KG1 (cell line): ENCODE measurements at regions not wholly inside any gene's neighbourhood (a gene's known extent, or its start where the extent isn't known, plus 50 kb on each side); places are given as distances from the start of the nearest gene placed in this dataset.
A peak's percentile ranks its signal among the peaks of the same experiment; 100 is the strongest.
"Not testable (repeated sequence)": the region's sequence is repeated elsewhere in the genome, so short reads cannot be mapped to it uniquely, and the experiment has no call there.

Experiments
- DNase-seq: peaks from one replicate; lab custom pipeline; 2025; lab: John Stamatoyannopoulos, UW

DNA sequence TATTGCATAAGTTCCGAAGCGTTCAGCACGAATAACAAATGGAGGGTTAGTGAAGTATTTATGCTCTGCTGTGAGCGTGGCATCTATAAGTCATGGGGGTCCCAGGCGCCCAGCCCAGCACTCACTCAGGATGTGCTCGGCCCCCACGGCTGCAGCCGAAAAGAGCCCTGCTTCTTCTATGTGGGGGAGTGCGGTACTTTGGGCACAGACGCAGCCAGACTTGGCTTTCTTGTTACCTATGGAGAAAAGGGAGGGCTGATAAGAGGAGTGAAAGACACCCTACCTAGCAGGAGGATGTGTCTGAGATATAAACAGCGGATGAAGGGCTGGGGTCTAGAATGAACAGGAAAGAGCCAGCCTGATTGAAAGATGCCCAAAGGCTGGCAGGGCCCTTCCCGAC, 51.4 kb downstream of the MRPL36 start:
- DNase-seq = no peak

DNA sequence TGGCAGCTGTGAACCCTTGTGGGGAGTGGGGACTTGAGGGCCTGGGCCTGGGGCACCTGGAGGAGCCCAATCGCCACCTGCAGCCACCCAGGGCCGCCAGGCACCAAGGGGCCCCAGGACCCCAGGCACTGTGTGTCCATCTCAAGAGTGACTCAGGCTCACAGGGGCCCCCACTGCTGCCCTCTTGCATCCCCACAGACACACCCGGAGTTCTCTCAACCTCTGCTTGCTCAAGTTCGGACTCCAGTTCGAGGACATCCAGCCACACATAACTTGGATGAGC, 51.9 kb downstream of the MRPL36 start:
- DNase-seq = no peak

DNA sequence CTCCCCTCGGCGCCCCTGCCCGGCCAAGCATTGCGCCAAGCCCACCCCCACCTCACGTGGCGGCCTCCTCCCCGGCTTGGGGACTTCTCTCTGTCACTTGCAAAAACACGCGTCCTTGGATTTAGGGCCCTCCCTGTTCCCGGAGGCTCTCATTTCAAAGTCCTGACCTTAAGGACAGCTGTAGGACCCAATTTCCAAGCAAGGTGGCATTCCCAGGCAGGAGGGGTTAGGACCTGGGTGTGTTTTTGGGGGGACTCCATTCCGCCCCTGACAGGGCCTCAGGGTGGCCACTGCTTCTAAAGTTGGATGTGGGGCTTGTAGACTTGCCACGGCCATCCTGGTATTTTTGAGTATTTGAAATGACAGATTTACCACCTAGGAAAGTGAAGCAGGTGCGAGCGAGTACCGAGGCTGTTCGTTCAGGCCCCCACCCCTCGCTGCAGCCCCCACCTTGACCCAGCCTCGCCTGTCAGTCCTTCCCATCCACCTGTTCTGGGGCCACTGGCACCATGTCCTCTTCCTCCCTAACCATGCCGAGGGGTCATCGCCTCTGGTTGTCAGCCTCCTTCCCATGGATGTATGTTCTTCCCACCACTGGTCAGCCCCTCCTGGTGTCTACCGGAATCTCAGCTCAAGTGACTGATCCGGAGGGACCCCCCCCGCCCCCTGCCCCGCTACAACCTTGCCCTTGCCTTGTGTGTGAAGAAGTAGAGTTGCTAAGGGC, 52.4 kb downstream of the MRPL36 start:
- DNase-seq = no peak

DNA sequence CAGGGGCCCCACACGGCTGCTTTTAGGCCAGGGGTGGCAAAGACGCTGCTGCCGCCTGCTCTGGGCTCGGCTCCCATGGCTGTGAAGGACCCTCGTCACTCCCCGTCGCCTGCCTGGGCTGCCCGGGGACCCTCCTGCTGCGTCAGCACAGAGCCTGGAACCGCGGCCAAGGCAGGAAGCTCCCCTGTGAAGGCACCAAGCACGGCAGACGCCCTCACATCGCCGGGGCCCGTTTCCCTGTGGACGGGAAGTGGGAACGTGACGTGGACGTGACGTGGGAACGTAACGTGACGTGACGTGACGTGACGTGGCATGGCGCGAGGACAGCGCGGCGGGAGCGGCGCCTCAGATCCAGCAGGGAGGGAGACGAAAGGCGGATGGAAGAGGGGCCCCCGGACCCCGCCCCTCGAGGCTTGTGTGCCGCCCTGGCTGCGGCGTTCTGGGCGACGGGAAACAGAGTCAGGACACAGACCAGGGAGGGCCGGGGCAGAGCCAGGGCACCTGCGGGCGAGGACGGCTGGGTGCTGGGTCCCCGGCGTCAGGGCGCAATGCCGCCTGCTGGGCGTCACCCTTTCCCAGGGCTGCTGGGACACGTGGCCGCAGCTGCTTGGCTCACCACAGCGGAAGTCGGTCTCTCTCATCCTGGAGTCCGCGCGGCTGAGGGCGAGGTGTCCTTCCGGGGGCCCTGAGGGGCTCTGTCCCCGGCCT, 53.1 kb downstream of the MRPL36 start:
- DNase-seq = no peak

DNA sequence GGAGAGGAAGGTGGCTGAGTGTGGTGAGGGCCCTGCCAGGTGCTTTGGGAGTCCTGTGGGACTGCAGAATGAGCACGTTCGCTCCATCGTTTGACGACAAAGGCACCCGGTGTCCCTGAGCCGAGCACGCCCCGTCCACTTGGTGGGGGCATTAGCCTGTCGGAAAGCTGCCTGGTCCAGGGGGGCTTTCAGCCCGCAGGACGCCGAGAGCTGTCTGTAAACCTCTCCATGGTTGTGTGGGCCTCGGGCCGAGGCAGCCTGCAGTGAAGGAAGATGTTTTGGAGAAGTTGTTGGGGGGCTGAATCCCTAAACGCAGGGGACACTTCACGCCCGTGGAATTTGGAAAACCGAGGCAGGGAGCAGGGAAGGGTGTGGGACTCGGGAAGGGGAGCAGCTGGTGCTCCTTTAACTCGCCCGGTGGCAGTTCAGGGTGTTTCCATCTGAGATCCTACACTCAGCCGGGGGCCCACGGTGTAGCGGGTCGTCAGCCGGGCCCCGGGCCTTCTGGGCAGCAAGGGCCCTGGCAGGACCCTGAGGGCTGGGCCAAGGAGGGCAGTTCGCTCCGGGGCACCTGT, 53.8 kb downstream of the MRPL36 start:
- DNase-seq = no peak

DNA sequence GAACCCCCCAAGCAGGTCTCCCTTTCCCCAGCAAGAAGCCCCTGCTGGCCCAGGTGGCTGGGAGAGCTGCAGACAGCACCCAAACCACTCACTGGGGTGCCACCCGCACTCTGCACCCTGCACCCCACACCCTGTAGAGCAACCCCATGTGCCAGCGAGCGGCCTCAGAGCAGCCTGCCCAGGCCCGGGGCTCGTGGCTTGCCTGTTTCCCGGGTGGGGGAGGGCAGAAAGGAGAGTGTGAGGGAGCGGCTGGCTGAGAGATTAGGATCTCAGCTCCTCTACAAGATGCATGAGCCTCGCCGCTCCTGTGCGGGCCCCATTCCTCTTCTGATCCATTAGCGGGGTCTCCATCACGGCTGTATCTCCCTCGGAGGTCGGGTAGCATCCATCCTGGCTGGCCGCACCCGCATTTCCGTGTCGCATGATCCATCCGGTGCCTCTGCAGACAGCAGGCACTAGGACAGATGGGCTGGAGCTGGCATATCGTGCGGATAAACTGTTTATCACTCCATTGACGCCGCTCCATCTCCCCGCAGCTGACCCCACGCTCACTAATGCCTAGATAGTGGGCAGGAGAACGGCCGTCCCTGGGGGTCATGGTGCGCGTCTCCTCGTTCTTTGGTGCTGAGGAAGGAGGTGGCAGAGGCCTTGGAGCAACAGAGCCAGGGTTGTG, 54.4 kb downstream of the MRPL36 start:
- no peak for DNase-seq

DNA sequence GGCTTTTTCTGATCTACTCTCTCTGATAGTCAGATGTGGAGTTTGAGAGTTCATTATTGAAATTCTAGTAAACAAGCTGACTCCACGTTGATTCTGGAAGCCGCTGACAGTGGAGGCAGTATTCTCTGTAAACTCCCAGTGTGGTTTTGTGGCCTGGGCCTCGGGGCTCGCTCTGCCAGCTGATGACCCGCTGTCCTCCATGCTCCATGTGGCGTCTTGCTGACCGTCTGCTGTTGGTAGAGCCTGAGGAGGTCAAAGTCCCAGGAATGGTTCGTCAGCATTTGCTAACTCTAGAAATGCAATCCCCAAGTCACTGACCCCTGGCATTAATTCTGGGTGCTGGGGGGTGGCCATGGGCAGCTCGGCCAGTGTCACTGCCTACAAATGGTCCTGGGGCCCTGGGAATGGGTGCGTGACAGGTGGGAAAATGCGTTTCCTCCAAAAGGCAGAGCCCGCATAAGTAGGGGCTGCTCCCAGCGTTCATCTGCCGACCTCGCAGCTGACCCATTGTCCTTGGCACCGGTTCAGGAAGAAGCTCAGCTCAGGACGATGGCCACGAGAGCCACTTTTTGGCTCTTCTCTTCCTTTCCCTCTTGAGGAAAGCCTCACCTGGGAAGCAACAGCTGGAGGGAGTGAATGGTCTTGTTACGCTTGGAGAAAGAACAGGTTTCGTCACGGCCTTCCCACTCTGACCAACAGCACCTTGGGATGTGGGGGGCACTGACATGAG, 55.1 kb downstream of the MRPL36 start:
- DNase-seq = no peak

DNA sequence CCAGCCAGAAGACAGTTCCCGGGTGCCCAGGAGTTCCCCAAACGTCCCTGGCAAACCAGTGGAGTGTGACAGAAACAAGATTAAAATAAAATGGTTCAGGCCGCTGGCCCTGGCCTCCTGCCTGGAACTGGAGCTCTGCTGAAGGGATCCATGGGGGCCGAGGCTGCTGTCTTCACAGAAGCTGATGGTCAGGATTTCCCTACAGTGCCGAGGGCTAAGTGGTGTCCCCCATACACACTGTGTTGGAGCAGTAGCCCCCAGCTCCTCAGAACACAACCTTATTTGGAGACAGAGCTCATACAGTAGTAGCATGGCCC, 55.9 kb downstream of the MRPL36 start:
- no peak for DNase-seq

DNA sequence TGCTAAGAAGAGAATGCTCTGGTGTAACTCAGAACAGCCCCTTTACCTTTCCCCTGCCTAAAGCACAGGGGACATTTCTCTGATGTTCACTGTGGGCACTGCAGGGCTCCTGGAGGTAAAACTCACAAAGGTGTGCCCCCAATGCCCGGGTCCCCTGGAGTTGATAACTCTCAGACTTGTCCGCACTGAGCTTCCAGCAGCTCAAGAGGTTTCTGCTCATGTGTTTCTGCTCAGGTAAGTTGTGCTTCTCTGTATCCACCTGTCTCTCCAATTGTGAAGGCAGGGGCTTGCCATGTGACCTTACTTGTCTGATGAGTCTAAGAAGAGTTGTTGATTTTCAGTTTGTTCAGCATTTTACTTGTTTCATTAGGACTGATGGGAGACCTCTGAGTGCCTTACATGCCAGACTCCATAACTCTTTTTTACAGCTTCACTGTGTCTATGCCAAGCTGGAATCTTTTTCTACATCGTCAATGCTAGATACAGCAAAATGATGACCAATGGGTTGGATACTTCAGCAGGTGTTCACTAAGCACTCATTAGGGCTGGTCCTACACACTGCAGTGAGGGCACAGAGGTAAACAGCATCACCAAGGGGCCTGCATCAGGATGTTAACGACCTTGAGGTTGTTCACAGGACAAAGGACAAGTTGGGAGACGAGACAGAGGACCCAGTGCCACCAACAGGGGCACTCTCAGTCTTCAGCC, 56.4 kb downstream of the MRPL36 start:
- no peak for DNase-seq

DNA sequence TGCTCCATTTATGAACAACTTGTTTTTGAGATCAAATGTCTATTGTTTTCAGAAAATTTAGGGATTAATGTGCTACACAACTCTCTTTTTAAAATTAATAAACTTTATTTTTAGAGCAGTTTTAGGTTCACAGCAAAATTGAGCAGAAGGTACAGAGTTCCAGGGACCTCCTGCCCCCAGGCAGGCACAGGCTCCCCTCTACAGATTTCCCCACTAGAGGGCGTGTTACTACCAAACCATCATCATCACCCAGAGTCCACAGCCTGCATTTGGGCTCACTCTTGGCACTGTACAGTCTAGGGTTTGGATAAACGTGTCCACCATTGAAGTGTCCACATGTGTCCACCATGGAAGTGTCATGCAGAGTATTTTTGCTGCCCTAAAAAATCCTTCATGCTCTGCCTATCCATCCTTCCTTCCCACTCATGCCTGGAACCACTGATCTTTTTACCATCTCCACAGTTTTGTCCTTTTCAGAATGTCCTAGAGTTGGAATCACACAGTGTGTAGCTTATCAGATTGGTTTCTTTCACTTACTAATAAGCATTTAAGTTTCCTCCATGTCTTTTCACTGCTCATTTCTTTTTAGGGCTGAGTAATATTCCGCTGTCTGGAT, 61.7 kb downstream of the MRPL36 start:
- DNase-seq = peak; percentile 15

DNA sequence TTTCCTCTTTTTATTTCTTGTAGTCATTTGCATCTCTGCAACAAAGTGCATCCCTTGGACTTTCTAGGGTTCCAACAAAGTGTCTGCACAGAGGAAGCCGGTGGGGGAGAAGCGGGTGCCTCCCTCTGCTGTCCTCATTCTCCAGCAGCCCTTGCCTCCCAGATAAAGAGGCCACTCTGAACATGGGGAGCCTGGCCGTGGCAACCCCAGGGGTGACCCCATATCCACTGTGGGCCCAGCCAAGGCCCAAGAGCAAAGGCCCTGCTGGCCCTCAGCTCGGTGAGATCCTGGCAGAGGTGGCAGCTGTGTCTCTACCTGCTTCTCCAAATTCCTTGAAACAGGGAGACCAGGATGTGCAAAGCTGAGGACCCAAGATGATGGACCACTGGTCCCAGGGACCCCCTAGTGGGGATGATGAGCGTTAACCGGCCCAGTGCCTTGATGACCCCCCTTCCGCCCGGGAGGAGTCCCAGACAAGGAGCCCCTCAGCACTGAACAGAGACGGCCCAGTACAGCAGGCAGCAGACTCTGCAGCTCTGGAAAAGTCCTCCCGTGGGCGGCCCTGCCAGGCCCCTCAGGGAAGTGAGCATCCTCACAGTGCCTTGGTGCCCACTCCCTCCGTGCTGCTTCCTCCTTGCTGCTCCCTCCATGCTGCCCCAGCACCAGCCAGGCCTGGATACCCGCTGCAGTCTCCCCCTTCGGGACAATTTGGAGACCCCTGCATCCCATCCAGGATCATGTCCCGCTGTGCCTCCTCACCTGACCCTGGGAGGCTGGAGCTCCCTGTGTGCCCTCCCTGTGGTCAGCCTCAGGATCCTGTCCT, 62.5 kb downstream of the MRPL36 start:
- DNase-seq = no peak

DNA sequence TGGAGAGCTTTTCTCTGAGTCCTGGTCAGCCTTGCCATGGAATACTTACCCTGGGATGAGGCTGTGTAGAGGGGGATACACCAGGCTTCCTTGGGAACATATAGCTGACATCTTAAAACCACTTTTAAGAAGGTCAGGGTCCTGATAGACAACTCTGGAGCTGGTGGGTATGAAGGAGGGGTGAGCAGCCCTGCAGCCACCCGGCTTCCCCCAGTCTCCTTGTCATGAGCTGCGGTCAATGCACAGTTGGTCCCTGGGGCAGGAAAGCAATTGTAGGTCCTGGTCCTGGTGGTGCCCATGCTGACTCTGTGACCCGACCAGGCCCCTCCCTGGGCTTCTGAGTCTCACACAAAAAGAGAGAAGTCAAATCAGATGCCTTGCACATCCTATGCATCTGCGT, 63.6 kb downstream of the MRPL36 start:
- DNase-seq = no peak

DNA sequence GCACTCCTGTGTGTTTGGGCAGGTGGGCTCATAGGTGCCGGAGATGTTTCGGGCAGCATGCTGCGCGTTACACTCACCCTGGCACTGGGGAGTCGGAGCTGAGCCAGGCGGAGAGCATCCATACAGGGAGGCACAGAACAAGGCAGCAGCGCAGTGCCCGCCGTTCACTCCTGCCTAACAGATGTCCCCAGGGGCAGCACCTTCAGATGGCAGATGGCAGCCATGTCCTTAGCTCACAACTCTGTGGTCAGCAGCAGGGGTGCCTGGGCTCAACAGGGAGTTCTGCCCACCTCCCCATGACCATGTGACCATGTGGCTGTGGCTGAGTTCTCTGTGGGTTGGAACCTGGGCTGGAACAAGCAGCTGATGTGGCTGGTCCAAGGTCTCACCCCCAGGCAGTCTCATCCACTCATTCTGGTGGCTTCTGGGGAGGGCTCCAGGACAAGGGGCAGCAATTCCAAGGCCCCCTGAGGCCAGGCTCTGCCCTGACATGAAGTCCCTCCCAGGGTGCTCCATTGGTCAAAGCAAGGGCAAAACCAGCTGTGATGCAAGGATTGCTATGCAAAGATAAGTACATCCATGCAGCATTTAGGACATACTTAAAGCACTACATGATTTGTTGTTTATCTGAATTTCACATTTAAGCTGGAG, 64.2 kb downstream of the MRPL36 start:
- no peak for DNase-seq

DNA sequence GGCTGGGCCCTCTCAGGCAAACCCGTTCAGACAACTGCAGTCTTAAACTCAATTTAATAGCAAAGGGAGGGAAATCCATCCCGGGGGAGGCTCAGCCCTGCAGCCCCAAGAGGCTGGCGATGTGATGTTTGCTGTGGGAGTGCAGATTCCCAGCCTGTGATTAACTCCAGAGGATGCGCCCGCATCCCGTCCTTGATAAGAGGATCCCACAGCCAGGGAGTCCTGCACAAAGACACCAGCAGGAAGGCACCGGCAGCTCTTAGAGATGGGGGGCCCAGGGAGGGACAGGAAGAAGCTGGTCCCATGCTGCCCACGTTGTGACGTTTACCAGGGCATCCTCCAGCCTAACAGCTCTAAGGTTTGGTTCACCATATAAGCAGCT, 64.7 kb downstream of the MRPL36 start:
- no peak for DNase-seq

DNA sequence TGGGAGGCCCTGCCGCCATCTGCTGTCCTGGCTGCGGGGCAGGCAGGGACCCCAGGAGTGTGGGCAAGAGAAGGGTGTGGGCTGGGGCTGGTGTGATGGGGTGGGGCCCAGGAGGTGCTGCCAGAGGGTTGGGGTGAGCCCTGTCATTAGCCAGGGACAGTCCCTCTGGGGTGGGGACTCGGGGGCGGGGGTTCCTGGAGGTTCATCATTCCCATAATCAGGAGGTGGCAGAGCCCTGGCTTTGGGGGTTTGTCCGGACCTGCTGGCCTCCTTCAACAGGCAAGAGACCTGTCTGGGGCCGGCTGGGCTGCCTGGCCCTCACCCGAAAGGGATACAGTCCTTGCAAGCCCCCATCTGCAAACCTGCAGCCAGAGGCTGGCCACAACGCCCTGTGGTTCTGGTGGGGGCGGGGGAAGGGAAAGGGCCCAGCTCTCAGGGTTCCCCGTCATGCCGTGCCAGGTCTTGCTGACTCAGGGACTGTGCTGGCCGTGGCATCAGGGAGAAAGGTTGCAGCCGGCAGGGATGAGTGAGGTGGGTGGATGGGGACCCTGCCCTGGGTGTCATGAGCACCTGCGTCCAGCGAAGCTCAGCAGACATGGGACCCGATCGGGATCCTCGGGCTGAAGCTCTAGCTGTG, 65.2 kb downstream of the MRPL36 start:
- DNase-seq = no peak

DNA sequence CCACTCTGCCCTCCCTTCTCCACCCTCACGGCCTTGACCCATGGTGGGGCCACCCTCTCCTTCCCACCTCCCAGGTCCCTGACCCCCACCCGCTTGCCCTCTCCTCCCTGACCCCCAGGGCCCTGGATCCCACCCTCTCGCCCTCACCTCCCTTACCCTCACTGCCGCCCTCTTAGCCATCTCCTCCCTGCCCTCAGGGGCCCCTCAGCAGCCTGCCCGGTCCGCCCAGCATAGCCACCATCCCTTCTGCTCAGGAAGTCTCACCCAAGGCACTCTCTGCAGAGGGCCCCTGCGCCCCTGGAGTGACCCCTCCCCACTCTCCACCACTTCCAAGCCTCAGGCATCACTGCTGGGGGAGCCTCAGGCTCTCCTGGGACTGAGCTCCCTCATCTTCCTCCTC, 66.3 kb downstream of the MRPL36 start:
- DNase-seq = no peak

DNA sequence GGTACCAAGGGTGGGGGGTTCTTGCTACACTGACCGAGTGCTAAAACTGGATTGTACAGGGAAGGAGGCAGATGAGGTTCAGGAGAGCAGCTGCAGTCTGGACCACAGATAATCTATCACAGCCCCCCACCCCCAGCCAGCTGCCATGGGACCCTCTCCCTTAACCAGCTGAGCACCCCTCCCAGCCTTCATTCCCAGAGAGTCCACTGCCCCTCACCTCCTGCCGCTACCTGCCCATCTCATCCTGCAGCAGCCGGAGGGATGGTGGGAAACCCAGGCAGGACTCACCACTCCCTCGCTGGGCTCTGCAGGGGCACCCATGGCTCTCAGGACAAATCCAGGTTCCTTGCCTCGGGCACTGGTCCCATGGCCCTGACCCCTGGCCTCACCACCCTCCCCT, 66.7 kb downstream of the MRPL36 start:
- no peak for DNase-seq

DNA sequence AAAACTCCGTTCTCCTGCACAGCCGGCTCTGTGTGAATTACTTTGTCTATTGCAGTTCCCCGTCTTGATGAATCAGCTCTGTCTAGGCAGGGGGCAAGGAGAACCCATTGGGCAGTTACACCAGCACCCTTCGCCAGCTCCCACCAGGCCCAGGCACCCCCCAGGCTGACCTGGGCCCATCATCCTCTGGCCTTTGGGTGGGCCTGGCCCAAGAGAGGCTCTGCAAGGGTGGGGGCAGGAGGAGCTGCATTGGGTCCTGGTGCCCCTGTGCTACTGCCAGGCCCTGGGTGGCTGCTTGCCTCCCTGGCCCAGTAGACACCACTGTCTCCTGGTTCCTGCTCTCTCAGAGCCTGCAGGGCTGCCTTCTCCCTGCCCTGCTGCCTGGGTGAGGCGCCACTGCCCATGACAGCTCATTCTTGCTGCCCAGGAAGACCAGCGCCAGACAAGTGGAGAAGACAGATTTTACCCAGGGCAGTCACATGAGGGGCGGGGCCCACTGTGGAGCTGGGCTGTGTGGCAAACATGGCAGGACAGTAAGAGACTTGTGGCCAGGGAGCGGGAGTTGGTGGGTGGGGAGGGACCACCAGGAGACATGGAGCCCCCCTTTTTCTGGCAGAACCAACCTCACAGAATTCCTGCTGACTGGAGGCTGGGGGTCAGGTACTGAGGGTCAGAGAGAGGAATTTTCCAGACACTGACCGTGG, 67.2 kb downstream of the MRPL36 start:
- DNase-seq = no peak

DNA sequence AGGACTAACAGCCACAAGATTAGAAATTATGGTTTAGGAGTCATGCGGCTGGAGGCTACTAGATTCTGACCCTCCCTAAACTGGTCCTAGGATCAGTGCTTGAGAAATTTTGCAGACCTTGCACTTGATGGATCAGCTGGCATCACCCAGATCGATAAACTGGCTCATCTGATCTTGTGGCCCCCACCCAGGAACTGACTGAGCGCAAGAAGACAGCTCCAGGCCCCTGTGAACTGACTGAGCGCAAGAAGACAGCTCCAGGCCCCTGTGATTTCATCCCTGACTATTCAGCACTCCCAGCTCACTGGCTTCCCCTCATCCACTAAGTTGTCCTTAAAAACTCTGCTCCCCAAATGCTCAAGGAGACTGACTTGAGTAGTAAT, 67.8 kb downstream of the MRPL36 start:
- DNase-seq = not testable (repeated sequence)
